ENCODE measurements at regions not wholly inside any gene's neighbourhood (a gene's known extent, or its start where the extent isn't known, plus 50 kb on each side); places are given as distances from the start of the nearest gene placed in this dataset.

GRCh38 chr6:14921170-14921569 is 324.7 kb upstream of the JARID2 start:
- TF ChIP-seq EZH2 (IDR thresholded peaks at IDR 0.05; ENCODE audit: insufficient read depth, poor library complexity, severe bottlenecking) (no peak), EZH2phosphoT487 (IDR thresholded peaks at IDR 0.05; ENCODE audit: insufficient read depth, low read depth) (no peak)

Measured in GM23248 (cell line).